HepG2 (cell line): ENCODE measurements at regions not wholly inside any gene's neighbourhood (a gene's known extent, or its start where the extent isn't known, plus 50 kb on each side); places are given as distances from the start of the nearest gene placed in this dataset.
A peak's percentile ranks its signal among the peaks of the same experiment; 100 is the strongest.

Experiments
- ATAC-seq: fragments of 200-7000 bp; cut with Tn5 transposase; 3 replicates; pipeline ENCODE4 v1.9.1; 2020; ENCODE audit warnings: mild to moderate bottlenecking, moderate library complexity
- BruUV-seq: library from RNA; stranded (reverse); fragments of 400-500 nt; replicated peaks from 2 replicates; lab custom pipeline; 2021; lab: Mats Ljungman, UMichigan
- CTCF ChIA-PET: fragments of 300-600 bp; formaldehyde crosslinking; extraction: SDS; loops from one replicate; lab custom pipeline; 2021; ENCODE audit warnings: low total read pairs, inconsistent platforms, low intra/inter-chr PET ratio; lab: Yijun Ruan, JAX
- POLR2A ChIA-PET: fragments of 350-600 bp; sonication (Branson Sonifier 250); formaldehyde crosslinking; loops from one replicate; lab custom pipeline; 2020; ENCODE audit warnings: antibody characterized with exemption, inconsistent platforms; lab: Yijun Ruan, JAX
- DNase-seq: peaks from one replicate; pipeline ENCODE4 v3.0.0-alpha.2; 2015; ENCODE audit warnings: low spot score
- FAIRE-seq: peaks from 3 replicates; lab custom pipeline; 2011; peaks lifted over from hg19 to GRCh38; lab: Jason Lieb, UNC
- H2AFZ ChIP-seq: one replicate; pipeline ENCODE4 v1.6.1; 2011; ENCODE audit warnings: low read length, inconsistent platforms
- H3K27ac ChIP-seq: fragments of 300-600 bp; 3 replicates; pipeline ENCODE4 v1.8.0; 2011; ENCODE audit warnings: mixed run types, mild to moderate bottlenecking, mixed read lengths, low read length, inconsistent platforms; ENCODE audit not compliant: insufficient read depth; ENCODE audit errors: extremely low read length
- H3K27me3 ChIP-seq, 2 experiments: fragments of 200-600 bp in 1 of 2; 2 replicates in 1 of 2; 3 replicates in 1 of 2; pipeline versions ENCODE4 v1.6.0 to v1.8.0; 2011; ENCODE audit warnings: low read length in 2 of 2, mild to moderate bottlenecking in 2 of 2, moderate library complexity in 2 of 2, inconsistent platforms in 1 of 2; ENCODE audit not compliant: insufficient read depth in 2 of 2, control insufficient read depth in 1 of 2
- H3K36me3 ChIP-seq, 2 experiments: fragments of 200-600 bp in 1 of 2; replicated peaks in 1 of 2; 2 replicates in 1 of 2; 3 replicates in 1 of 2; pipeline versions ENCODE4 v1.5.1 to v1.8.0; 2011; ENCODE audit warnings: low read length in 2 of 2, inconsistent platforms in 1 of 2; ENCODE audit not compliant: insufficient read depth in 2 of 2, control insufficient read depth in 1 of 2
- H3K4me1 ChIP-seq: 2 replicates; pipeline ENCODE4 v1.5.1; 2012; ENCODE audit warnings: low read length, inconsistent platforms; ENCODE audit not compliant: insufficient read depth
- H3K4me2 ChIP-seq: 2 replicates; pipeline ENCODE4 v1.6.0; 2011; ENCODE audit warnings: low read depth, low read length, inconsistent platforms
- H3K4me3 ChIP-seq, 3 experiments: fragments of 200-600 bp in 1 of 3; sonication (generic), shearing (Covaris generic) in 1 of 3; replicated peaks in 1 of 3; 2 replicates each; pipeline ENCODE4 v1.5.1; 2011 to 2016; ENCODE audit warnings: low read length in 3 of 3, inconsistent platforms in 2 of 3, low read depth in 2 of 3, mild to moderate bottlenecking in 2 of 3, control low read depth in 1 of 3, mixed read lengths in 1 of 3; ENCODE audit not compliant: insufficient read depth in 1 of 3
- H3K79me2 ChIP-seq: one replicate; pipeline ENCODE4 v1.6.1; 2011; ENCODE audit warnings: low read length, inconsistent platforms; ENCODE audit not compliant: insufficient read depth
- H3K9ac ChIP-seq: 2 replicates; pipeline ENCODE4 v1.6.0; 2011; ENCODE audit warnings: mild to moderate bottlenecking, low read depth, low read length, inconsistent platforms; ENCODE audit not compliant: insufficient read depth
- H3K9me3 ChIP-seq: 2 replicates; pipeline ENCODE4 v1.5.1; 2012; ENCODE audit warnings: mild to moderate bottlenecking, low read length
- H4K20me1 ChIP-seq: 2 replicates; pipeline ENCODE4 v1.6.0; 2011; ENCODE audit warnings: inconsistent platforms, mild to moderate bottlenecking, low read length, moderate library complexity; ENCODE audit not compliant: insufficient read depth
- EZH2 ChIP-seq: conservative IDR thresholded peaks from 2 replicates; pipeline ENCODE4 v1.6.1; 2012; ENCODE audit warnings: mild to moderate bottlenecking, low read depth, low read length, moderate library complexity
- FOXO4 ChIP-seq: sonication (generic); formaldehyde crosslinking; conservative IDR thresholded peaks from 2 replicates; pipeline ENCODE4 v1.8.1; 2023; ENCODE audit warnings: missing genetic modification reagents
- HNRNPH1 ChIP-seq: fragments of 200-400 bp; formaldehyde crosslinking; optimal IDR thresholded peaks from 2 replicates; pipeline ENCODE3; 2017; ENCODE audit warnings: mild to moderate bottlenecking, low read depth, low read length
- RARA ChIP-seq: IDR thresholded peaks from 2 replicates; pipeline ENCODE4 v1.6.1; 2016; ENCODE audit warnings: missing genetic modification reagents, missing compliant biosample characterization
- TEAD3 ChIP-seq: optimal IDR thresholded peaks from 2 replicates; pipeline ENCODE3; 2016; ENCODE audit warnings: borderline replicate concordance
- ZNF329 ChIP-seq: sonication (generic); formaldehyde crosslinking; IDR thresholded peaks from 2 replicates; pipeline ENCODE4 v1.9.0; 2021; ENCODE audit warnings: low read depth, mild to moderate bottlenecking, missing genetic modification reagents
- WGBS: methylation state at CpG from one replicate; pipeline ENCODE4 v1.1.6; 2017; ENCODE audit warnings: low lambda C conversion rate; 5-methylcytosine and 5-hydroxymethylcytosine counted together
- in situ Hi-C: cut with HindIII; loops from 2 replicates; pipeline ENCODE4 v1.10.0; 2017; ENCODE audit warnings: low pct_unique_long_range_greater_than_20kb; ENCODE audit not compliant: extremely low pct_ligation_motif_present
- intact Hi-C: fragments of 100-400 bp; cut with micrococcal nuclease; formaldehyde crosslinking; loops from one replicate; pipeline ENCODE4 v1.10.0; 2022; ENCODE audit not compliant: unreplicated experiment
- TF ChIP-seq, protein P1 (sequence below): sonication (generic); formaldehyde crosslinking; IDR thresholded peaks from 2 replicates; pipeline ENCODE4 v1.4.0; 2020; ENCODE audit warnings: missing genetic modification reagents

DNA sequence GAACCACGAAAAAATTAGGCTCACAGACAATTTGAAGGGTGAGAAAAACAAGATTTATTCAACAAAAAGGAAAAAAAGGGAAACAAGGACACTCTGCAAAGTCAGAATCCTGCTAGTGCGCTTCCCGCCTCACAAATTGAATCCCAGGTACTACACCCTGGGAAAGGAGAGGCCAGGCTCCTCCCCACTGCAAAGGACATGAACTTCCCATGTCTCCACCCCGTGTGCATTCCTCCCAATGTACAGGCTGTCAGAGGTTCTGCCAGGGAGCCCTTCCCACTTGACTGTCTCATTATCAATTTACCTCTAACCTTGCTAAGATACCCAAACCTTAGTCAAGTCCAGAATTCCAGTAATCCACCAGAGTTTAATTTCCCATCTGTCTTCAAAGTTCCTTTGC lies 70.4 kb upstream of the CDK1 start:
- H3K4me1 ChIP-seq: peaks cover 43% of the 10 kb centered on the region
- no peak for FAIRE-seq
- no peak overlapping the region for H2AFZ ChIP-seq
- H3K9me3 ChIP-seq: 0 out of 2 replicates have a peak, but pooled peaks cover 6% of the 10 kb centered on the region
- 18% methylated on average over 4 of the region's 4 CpGs for whole genome bisulfite sequencing
- no peaks in the 10 kb centered on the region for H3K79me2 ChIP-seq
- in situ Hi-C loops (no loop called here), intact Hi-C loops (no loop called here)
- ChIA-PET POLR2A (no interaction called here), CTCF (no interaction called here)
- H3K9ac ChIP-seq: no peak overlapping the region
- no peaks in the 10 kb centered on the region for H3K27me3 ChIP-seq
- peak overlapping the region; percentile 38 for H3K4me2 ChIP-seq
- no peak for TF ChIP-seq ZNF329 (CRISPR knock-in tag)
- no peak for TF ChIP-seq HNRNPH1
- peak; percentile 50; the same call in 1 of the 2 replicates for TF ChIP-seq RARA (CRISPR knock-in tag)
- no peak for TF ChIP-seq TEAD3 (CRISPR knock-in tag)
- TF ChIP-seq FOXO4 (CRISPR knock-in tag): no peak
- no peaks in the 10 kb centered on the region for H3K36me3 ChIP-seq
- peak; percentile 20 for DNase-seq
- H3K27ac ChIP-seq: no peak overlapping the region
- H4K20me1 ChIP-seq: no peaks in the 10 kb centered on the region
- no TSS peak for BruUV-seq
- no peak overlapping the region for H3K4me3 ChIP-seq
- peak; percentile 82 for ATAC-seq

GRCh38 chr10:60706146-60706545 lies 72.1 kb upstream of the CDK1 start:
- ATAC-seq (no peak), FAIRE-seq (no peak), DNase-seq (peak; percentile 14)
- in situ Hi-C loops (no loop called here), intact Hi-C loops (no loop called here)
- no peak overlapping the region for H3K4me2 ChIP-seq
- H3K9ac ChIP-seq: no peak overlapping the region
- H3K4me3 ChIP-seq: no peak overlapping the region
- no peak overlapping the region for H2AFZ ChIP-seq
- TF ChIP-seq EZH2: no peak
- TF ChIP-seq, protein P1, sequence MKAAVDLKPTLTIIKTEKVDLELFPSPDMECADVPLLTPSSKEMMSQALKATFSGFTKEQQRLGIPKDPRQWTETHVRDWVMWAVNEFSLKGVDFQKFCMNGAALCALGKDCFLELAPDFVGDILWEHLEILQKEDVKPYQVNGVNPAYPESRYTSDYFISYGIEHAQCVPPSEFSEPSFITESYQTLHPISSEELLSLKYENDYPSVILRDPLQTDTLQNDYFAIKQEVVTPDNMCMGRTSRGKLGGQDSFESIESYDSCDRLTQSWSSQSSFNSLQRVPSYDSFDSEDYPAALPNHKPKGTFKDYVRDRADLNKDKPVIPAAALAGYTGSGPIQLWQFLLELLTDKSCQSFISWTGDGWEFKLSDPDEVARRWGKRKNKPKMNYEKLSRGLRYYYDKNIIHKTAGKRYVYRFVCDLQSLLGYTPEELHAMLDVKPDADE (CRISPR knock-in tag): no peak
- no peaks in the 10 kb centered on the region for H4K20me1 ChIP-seq
- POLR2A ChIA-PET: no interaction called here
- H3K9me3 ChIP-seq: 0 out of 2 replicates have a peak, but pooled peaks cover 6% of the 10 kb centered on the region
- 40% methylated on average over 1 of the region's 1 CpG for WGBS
- no peak overlapping the region for H3K27ac ChIP-seq
- CTCF ChIA-PET: no interaction called here
- no TSS peak for BruUV-seq
- H3K4me1 ChIP-seq: peaks cover 48% of the 10 kb centered on the region
- H3K36me3 ChIP-seq: no peaks in the 10 kb centered on the region
- H3K27me3 ChIP-seq: no peaks in the 10 kb centered on the region
- no peaks in the 10 kb centered on the region for H3K79me2 ChIP-seq
